Left lung (tissue), 4 donors: ENCODE measurements at regions not wholly inside any gene's neighbourhood (a gene's known extent, or its start where the extent isn't known, plus 50 kb on each side); places are given as distances from the start of the nearest gene placed in this dataset.
"Not testable (repeated sequence)": the region's sequence is repeated elsewhere in the genome, so short reads cannot be mapped to it uniquely, and the experiment has no call there.

Experiments
- ATAC-seq: fragments of 200-7000 bp; cut with Tn5 transposase; one replicate; pipeline ENCODE4 v1.9.1; 2020; ENCODE audit warnings: moderate library complexity
- DNase-seq, 4 donors: peaks; one replicate each; pipeline ENCODE4 v3.0.0-alpha.2; 2013 to 2020
- H3K27ac ChIP-seq, 2 donors: fragments of 200-600 bp; sonication (generic) in 1 of 2; one replicate each; pipeline versions ENCODE4 v1.5.0 to v1.8.0; 2020 to 2021
- H3K27me3 ChIP-seq, 2 donors: fragments of 200-600 bp; sonication (generic) in 1 of 2; one replicate each; pipeline versions ENCODE4 v1.5.0 to v1.8.0; 2020 to 2021
- H3K36me3 ChIP-seq, 2 donors: fragments of 200-600 bp; sonication (generic) in 1 of 2; one replicate each; pipeline versions ENCODE4 v1.5.0 to v1.8.0; 2020 to 2021
- H3K4me1 ChIP-seq, 2 donors: fragments of 200-600 bp; one replicate each; pipeline ENCODE4 v1.8.0; 2021
- H3K4me3 ChIP-seq, 2 donors: fragments of 200-600 bp; sonication (generic) in 1 of 2; one replicate each; pipeline versions ENCODE4 v1.5.0 to v1.8.0; 2020 to 2021; ENCODE audit warnings: mild to moderate bottlenecking in 1 of 2
- H3K9me3 ChIP-seq, 2 donors: fragments of 200-600 bp; sonication (generic) in 1 of 2; one replicate each; pipeline versions ENCODE4 v1.5.0 to v1.8.0; 2020 to 2021
- CTCF ChIP-seq, 2 donors: fragments of 200-600 bp; sonication (generic) in 1 of 2; IDR thresholded peaks; one replicate each; pipeline versions ENCODE4 v1.5.0 to v1.8.0; 2021; ENCODE audit warnings: antibody characterized with exemption in 2 of 2
- intact Hi-C, 2 donors: fragments of 100-400 bp; cut with DNase I; formaldehyde crosslinking; loops; one replicate each; pipeline versions ENCODE4 v1.11.2 to v1.14.2; 2022
- donor health status: DM: no; HTN: yes; CAD: no.
- donor health status: DM: no; HTN: no; CAD: no.

- DNase-seq = peak in 3 of 4 donors; percentile 16 to 50 (median 39)
- ATAC-seq = peak; percentile 60
- intact Hi-C loops = no loop called here
- H3K4me3 ChIP-seq = no peak overlapping the region
- no peaks in the 10 kb centered on the region for H3K36me3 ChIP-seq
- TF ChIP-seq CTCF (IDR thresholded peaks at IDR 0.05) = peak in 1 of 2 donors; percentile 43
- no peaks in the 10 kb centered on the region for H3K4me1 ChIP-seq
- no peaks in the 10 kb centered on the region for H3K27me3 ChIP-seq
- no peaks in the 10 kb centered on the region for H3K9me3 ChIP-seq
- H3K27ac ChIP-seq = no peak overlapping the region
Observed at GRCh38 chr1:96596226-96596922, 125.2 kb upstream of the PTBP2 start.

GRCh38 chr1:96597218-96597617 is 124.4 kb upstream of the PTBP2 start:
- TF ChIP-seq CTCF (IDR thresholded peaks at IDR 0.05) = no peak
- Histone ChIP-seq H3K27me3 (no peaks in the 10 kb centered on the region), H3K4me3 (no peak overlapping the region), H3K36me3 (no peaks in the 10 kb centered on the region), H3K4me1 (no peaks in the 10 kb centered on the region), H3K9me3 (no peaks in the 10 kb centered on the region), H3K27ac (no peak overlapping the region)
- intact Hi-C loops = no loop called here
- DNase-seq (no peak), ATAC-seq (no peak)

GRCh38 chr1:96598416-96599168 is 123.0 kb upstream of the PTBP2 start:
- intact Hi-C loops = no loop called here
- ATAC-seq (no peak), DNase-seq (peak in 1 of 4 donors; percentile 8)
- no peaks in the 10 kb centered on the region for H3K36me3 ChIP-seq
- no peaks in the 10 kb centered on the region for H3K27me3 ChIP-seq
- H3K27ac ChIP-seq = no peak overlapping the region
- TF ChIP-seq CTCF (IDR thresholded peaks at IDR 0.05) = no peak
- H3K9me3 ChIP-seq = no peaks in the 10 kb centered on the region
- H3K4me3 ChIP-seq = no peak overlapping the region
- H3K4me1 ChIP-seq = no peaks in the 10 kb centered on the region

- H3K27ac ChIP-seq, ATAC-seq, H3K4me3 ChIP-seq, intact Hi-C loops, H3K27me3 ChIP-seq, H3K9me3 ChIP-seq, DNase-seq, H3K36me3 ChIP-seq, H3K4me1 ChIP-seq: not testable (repeated sequence)
Observed at GRCh38 chr1:96604620-96605019, 117.0 kb upstream of the PTBP2 start.

- H3K9me3 ChIP-seq, DNase-seq, H3K27me3 ChIP-seq, H3K4me1 ChIP-seq, H3K27ac ChIP-seq, intact Hi-C loops, H3K4me3 ChIP-seq, H3K36me3 ChIP-seq, ATAC-seq: not testable (repeated sequence)
Observed at GRCh38 chr1:96617375-96617774, 104.2 kb upstream of the PTBP2 start.

- no peak for TF ChIP-seq CTCF (IDR thresholded peaks at IDR 0.05)
- ATAC-seq (no peak), DNase-seq (no peak)
- H3K27ac ChIP-seq = no peak overlapping the region
- no peaks in the 10 kb centered on the region for H3K36me3 ChIP-seq
- no peaks in the 10 kb centered on the region for H3K27me3 ChIP-seq
- intact Hi-C loops = no loop called here
- no peaks in the 10 kb centered on the region for H3K9me3 ChIP-seq
- no peak overlapping the region for H3K4me3 ChIP-seq
- no peaks in the 10 kb centered on the region for H3K4me1 ChIP-seq
Observed at GRCh38 chr1:96632045-96632664, 89.4 kb upstream of the PTBP2 start.
